ENCODE measurements at regions not wholly inside any gene's neighbourhood (a gene's known extent, or its start where the extent isn't known, plus 50 kb on each side); places are given as distances from the start of the nearest gene placed in this dataset.
A peak's percentile ranks its signal among the peaks of the same experiment; 100 is the strongest.
"Not testable (repeated sequence)": the region's sequence is repeated elsewhere in the genome, so short reads cannot be mapped to it uniquely, and the experiment has no call there.

- no peak for DNase-seq (ENCODE audit: low spot score)
Measured at GRCh38 chr16:35572186-35572585, 2112.8 kb downstream of the TP53TG3F start.

- DNase-seq (ENCODE audit: low spot score) = no peak
Measured at GRCh38 chr16:35573407-35573806, 2114.0 kb downstream of the TP53TG3F start.

GRCh38 chr16:35574011-35574410 lies 2114.6 kb downstream of the TP53TG3F start:
- no peak for DNase-seq (ENCODE audit: low spot score)

GRCh38 chr16:35574454-35575431 lies 2115.3 kb downstream of the TP53TG3F start:
- DNase-seq (ENCODE audit: low spot score) = no peak

DNA sequence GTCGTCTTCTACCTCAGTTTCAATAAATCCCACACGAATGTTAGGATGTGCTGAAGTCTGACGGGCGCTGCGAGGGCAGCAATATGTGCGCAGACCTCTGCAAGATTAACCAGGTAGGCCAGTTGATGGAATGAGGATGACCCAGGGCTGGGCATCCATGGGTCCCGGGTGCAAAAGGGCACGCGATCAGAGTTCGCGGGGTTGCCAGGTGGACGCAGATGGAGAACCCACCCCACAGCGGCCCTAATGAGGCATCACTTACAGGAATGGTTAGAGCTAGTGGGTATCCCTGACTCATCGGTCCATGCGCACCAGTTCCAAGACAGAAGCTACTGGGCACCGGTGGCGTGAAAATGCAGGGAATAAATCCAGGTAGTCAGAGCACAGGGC lies 2116.0 kb downstream of the TP53TG3F start:
- no peak for DNase-seq (ENCODE audit: low spot score)

GRCh38 chr16:35585411-35585810 lies 2126.0 kb downstream of the TP53TG3F start:
- DNase-seq (ENCODE audit: low spot score) = no peak

DNA sequence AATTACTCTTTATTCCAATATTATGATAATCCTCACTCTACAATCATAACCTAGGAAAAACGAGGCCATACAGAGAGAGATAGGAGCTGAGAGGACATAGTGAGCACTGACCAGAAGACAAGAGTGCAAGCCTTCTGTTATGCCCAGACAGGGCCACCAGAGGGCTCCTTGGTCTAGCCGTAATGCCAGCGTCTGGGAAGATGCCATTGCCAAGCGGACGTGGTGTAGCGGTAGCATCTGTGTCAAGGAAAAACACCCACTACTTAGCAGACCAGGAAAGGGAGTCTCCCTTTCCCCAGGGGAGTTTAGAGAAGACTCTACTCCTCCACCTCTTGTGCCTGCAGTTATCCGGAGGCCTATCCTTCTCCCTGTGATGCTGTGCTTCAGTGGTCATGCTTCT lies 2131.5 kb downstream of the TP53TG3F start:
- DNase-seq (ENCODE audit: low spot score) = peak; percentile 18

DNA sequence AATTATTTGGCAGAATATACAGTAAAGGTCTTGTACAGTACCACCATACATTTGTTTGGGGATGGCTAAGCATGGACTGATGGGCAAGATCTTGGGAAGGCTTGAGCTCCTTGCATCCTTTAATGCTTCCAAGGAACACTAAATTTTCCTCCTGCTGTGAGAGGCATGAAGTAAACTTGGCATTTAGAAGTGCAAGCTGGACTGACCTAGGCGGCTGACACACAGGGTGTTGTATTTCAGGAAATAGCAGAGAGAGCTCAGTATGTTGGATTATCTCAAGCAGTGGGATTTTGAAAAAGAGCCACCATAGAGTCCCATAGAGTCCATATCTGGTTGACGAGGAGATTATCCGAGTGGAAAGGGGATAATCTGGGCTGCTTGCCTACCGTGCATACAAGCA lies 2137.1 kb downstream of the TP53TG3F start:
- no peak for DNase-seq (ENCODE audit: low spot score)

- peak; percentile 70 for DNase-seq (ENCODE audit: low spot score)
Measured at GRCh38 chr16:35598696-35599332, 2139.4 kb downstream of the TP53TG3F start.

DNA sequence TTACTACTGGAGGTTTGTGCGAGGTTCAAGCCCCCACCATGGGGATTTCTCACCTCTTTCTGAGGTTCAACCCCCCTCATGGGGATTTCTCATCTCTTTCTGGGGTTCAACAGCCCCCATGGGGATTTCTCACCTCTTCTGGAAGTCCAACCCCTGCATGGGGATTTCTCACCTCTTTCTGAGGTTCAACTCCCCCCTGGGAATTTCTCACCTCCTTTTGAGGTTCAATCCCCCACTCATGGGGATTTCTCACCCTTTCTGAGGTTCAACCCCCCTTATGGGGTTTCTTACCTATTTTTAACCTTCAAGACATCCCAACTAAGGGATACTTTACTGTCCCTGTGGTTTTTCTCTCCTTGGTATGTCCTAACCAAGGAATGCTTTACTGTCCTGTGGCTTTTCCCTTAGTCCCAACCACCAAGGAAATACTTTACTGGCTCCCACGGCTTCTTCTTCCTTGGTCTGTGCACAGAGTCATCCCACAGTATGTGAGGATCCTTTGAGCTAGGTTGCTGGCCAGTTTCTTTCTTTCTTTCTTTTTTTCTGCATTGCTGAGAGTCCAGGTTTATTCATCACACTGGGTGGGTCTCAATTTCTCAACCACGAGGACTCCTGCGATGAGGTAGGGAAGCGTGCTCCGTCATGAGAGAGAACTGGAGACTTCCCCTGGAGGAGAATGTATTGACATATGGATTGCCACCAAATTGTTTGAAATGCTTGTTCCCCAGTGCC lies 2140.2 kb downstream of the TP53TG3F start:
- DNase-seq (ENCODE audit: low spot score) = peak; percentile 11

- DNase-seq (ENCODE audit: low spot score) = not testable (repeated sequence)
Measured at GRCh38 chr16:35600161-35600555, 2140.7 kb downstream of the TP53TG3F start.

- DNase-seq (ENCODE audit: low spot score) = no peak
Measured at GRCh38 chr16:35602116-35602515, 2142.7 kb downstream of the TP53TG3F start.

DNA sequence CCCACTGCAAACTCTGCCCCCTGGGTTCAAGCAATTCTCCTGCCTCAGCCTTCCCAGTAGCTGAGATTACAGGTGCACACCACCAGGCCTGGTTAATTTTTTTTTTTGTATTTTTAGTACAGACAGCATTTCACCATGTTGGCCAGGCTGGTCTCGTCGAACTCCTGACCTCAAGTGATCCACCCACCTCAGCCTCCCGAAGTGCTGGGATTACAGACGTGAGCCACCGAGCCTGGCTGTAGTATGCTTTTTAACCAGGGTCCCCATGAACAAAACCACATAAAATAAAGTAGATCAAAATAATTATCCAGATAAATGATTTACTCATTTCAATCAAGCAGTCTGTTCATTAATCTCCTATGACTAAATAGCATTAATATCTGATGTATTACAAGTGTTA lies 2144.0 kb downstream of the TP53TG3F start:
- DNase-seq (ENCODE audit: low spot score) = not testable (repeated sequence)

GRCh38 chr16:35605921-35606320 lies 2146.5 kb downstream of the TP53TG3F start:
- no peak for DNase-seq (ENCODE audit: low spot score)

GRCh38 chr16:35614883-35615282 lies 2155.5 kb downstream of the TP53TG3F start:
- not testable (repeated sequence) for DNase-seq (ENCODE audit: low spot score)

DNA sequence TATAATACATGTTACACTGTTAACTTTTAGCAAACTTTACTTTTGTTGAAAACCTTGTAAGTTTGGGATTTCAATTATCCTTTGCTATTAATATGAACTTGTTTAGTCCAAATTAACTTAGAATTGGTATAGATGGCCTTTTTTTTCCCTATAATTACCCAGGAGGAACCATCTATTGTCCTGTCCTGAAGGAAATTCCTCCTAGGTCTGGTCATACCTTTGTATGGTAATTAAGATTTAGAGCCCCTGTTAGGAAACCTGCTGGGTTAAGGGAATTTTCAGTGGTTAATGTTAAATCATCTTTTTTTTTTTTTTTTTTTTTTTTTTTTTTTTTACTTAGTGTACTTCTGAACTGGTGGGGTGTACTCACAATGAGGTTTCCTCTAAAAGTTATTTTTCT lies 2159.8 kb downstream of the TP53TG3F start:
- not testable (repeated sequence) for DNase-seq (ENCODE audit: low spot score)

DNA sequence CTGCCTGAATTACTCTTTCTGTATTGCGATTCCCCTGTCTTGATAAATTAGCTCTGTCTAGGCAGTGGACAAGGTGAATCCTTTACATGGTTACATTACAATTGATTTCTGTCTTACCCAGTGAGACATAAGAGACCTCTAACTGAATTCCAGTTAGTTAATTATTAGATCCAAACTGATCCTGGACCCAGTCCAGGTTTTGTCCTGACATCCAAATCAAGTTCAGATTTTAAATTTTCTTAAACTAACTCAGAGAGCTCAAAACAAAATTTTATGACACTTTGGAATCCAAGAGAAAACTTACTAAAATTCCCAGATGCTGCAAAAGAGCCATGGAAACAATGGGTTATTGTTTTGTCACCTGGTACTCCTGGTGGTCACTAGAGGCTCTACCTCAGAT lies 2166.6 kb downstream of the TP53TG3F start:
- no peak for DNase-seq (ENCODE audit: low spot score)

GRCh38 chr16:35628976-35629375 lies 2169.6 kb downstream of the TP53TG3F start:
- no peak for DNase-seq (ENCODE audit: low spot score)

DNA sequence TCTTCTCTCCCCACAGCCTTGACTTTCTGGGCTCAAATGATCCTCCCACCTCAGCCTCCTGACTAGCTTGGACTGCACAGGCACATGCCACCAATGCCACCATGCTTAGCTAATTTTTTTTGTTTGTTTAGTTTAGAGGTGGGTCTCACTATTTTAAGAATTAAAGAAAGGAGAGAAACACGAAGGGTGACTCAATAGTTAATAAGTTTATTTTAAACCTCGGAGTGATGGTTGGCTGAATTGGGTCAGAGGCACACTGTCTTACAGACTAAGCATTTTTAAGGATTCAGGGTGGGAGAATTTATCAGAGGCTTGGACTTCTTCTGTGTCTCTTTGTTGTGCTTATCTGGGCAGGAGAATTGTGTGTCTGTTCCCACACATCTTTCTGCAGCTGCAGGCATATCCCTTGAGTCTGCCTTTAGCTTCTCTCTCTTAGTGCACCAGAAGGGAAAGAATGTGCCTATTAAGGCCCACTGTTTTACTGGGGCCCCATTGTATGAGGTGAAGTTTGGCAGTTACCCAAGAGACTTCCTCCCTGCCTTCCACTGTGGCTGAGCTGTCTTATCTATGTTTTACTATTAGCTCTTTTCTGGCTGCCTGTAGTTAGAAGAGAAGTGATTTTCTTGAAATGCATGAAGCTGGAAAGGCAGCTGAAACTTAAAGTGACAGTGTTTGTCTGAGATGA lies 2172.0 kb downstream of the TP53TG3F start:
- no peak for DNase-seq (ENCODE audit: low spot score)

GRCh38 chr16:35636480-35637230 lies 2177.2 kb downstream of the TP53TG3F start:
- DNase-seq (ENCODE audit: low spot score) = no peak

DNA sequence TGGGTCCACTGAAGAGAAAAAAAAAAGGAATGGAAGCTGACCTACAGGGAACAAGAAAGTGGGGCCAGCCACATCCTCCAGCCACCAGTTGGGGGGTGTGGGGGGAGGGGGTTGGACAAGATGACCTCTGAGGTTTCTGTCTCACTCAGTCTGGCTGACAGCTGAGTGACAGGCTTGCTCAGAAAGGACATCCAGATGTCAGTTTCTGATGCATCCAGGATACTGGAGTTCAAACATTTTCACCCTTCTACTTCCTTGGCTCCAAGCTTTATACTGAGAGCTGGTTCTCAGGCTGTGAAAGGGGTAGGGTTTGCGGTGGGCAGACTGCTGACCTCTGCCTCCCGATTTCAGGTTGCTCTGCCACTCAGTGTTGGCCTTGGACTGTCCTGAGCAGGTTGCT lies 2178.3 kb downstream of the TP53TG3F start:
- no peak for DNase-seq (ENCODE audit: low spot score)

Measured in H4 (cell line).